ENCODE measurements at regions not wholly inside any gene's neighbourhood (a gene's known extent, or its start where the extent isn't known, plus 50 kb on each side); places are given as distances from the start of the nearest gene placed in this dataset.

DNA sequence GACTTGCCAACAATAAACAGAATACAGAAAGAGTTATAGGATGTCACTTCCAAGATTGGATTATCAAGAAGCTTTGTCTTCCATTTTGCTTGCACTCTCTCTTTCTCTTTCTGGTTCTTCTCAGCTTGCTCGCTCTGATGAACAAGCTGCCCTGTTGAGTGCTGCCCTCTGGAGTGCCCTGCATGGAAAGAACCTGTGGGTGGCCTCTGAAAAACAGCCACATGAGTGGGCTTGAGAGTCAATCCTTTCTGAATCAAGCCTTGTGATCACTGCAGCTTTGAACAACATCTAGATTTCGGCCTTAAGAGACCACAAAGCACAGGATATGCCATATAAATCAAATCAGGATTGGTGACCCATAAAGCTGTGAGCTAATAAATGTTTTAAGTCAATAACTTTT is 185.1 kb downstream of the KIF2B start:
- no peak for DNase-seq (ENCODE audit: low read depth in 2 of 2)

DNA sequence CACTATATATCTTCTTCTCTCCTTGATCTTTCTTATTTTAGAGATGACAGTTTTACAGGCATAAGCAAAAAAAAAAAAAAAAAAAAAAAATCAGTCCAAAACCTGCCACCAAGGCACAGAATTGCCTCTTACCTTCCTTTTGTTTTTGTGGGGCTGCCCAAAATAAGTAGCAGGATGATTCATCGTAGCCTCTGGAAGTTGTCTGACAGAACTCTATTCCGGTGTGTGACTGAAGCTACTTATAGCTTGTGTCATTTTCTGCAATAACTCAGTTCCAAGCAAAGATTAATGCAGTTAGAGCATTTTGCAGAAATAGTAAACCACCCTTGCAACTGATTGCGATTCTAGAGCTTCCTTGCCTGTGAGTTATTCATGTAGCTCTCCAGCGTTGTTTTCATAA is 186.8 kb downstream of the KIF2B start:
- no peak for DNase-seq (ENCODE audit: low read depth in 2 of 2)

DNA sequence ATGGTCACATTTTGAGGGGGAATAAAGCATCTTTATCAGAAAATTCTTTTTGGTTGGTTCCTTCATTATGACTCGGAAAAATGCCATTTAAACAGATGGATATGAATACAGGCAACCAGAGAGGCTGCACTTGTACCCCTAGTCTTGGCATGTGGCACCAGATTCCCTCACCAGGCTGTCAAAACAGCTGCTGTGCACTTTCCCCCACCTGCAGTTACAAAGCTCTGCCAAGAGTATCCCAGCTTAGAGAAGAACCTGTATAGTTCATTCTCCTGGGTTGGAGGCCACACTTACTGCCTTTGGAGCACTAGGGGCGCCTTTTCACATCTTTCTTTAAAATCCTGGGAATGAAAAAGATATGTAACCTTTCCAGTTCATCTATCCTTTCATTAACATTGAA is 190.3 kb downstream of the KIF2B start:
- no peak for DNase-seq (ENCODE audit: low read depth in 2 of 2)

DNA sequence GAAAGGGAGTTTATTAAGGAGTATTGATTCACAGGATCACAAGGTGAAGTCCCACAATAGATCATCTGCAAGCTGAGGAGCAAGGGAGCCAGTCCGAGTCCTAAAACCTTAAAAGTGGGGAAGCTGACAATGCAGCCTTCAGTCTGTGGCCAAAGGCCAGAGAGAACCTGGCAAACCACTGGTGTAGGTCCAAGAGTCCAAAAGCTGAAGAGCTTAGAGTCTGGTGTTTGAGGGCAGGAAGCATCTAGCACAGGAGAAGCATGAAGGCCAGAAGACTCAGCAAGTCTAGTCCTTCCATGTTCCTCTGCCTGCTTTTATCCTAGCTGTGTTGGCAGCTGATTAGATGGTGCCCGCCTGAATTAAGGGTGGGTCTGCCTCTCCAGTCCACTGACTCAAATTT is 193.0 kb downstream of the KIF2B start:
- no peak for DNase-seq (ENCODE audit: low read depth in 2 of 2)

DNA sequence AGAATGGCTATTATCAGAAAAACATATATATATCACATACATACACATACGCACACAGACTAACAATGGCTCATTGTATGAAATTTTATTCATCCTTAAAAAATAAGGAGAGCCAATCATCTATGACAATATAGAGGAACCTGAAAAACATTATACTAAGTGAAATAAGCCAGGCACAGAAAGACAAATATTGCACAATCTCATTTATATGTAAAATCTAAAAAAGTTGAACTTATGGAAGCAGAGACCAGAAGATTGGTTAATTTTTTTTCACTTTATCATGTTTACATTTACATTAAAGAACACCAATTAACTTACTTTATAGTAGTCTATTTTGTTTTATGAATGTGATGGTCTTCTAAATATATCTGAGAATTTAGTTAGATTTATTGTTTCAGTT is 198.7 kb downstream of the KIF2B start:
- no peak for DNase-seq (ENCODE audit: low read depth in 2 of 2)

DNA sequence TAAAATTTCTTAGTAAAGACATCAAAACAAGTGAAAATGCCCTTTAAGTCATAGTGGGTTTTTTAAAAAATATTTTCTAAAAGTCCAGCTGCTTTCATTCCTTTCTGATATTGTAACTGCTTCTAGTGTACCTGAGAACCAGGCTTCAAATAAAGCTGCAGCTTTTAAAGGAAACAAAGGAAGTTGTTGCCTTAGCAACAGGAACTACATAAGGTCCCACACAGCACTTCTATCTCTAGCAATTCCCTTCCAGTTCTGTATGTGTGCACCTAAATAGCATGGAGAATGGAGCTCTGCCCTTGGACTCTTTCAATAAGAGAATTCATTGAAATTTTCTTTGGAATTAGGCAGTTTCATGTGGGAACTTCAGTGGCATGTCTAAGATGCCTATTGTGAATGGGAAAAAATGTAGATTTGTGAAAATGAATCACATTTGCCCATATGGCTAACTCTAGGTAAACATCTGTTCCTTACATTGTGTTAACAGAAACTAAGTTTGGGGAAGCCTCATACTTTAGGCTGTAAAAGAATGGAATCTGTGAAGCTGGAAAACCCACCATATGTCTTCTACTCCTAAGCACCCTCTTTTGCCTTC is 206.4 kb downstream of the KIF2B start:
- no peak for DNase-seq (ENCODE audit: low read depth in 2 of 2)

DNA sequence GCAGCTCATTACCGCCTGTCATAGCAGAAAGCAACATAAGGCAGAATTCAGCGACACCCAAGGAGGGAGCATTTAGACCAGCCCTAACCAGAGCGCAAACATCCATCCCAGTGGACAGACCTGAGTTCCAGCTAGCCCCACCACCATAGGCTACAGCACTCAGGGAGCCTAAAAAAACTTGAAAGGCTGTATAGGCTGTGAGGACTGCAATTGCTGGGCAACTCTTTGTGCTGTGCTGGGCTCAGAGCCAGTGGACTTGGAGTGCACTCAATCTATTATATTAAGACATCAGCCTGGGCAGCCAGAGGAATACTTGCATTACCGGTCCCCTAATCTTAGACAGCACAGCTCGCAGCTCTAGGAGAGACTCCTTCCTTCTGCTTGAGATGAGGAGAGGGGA is 207.3 kb downstream of the KIF2B start:
- DNase-seq (ENCODE audit: low read depth in 2 of 2), result no peak

DNA sequence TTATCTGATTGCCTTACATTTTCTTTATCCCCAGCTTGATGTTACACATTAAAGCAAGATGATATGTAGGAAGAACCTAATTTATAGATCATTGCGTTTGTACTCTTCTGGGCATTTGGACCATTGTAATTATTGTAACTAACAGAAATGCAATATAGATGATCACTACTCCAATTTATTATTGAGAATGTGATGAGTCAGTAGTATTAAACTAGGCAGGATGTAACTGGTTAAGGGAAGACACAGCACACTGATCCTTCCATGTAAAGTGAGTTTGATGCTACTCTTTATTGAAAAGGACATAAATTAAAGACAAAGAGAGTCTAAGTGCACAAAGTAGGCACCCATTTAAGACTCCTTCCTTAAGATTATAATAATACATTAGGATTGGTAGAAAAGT is 223.8 kb downstream of the KIF2B start:
- DNase-seq (ENCODE audit: low read depth in 2 of 2), result no peak

DNA sequence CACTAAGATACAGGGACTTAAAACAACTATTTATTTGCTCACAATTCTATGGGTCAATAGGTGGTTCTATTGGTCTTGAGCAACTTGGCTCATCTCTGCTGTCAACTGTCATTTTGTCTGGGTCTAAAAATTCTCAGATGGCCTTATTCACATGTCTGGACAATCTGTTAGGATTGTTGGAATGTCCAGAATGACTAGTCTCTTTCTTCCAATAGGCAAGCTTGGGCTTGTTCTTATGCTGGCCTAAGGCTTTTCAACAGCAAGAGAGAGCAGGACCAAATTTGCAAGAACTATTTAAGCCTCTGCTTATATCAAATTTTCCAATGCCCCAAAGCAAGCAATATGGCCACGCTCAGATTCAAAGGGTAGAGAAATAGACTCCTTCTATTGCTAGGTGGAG is 240.9 kb downstream of the KIF2B start:
- no peak for DNase-seq (ENCODE audit: low read depth in 2 of 2)

DNA sequence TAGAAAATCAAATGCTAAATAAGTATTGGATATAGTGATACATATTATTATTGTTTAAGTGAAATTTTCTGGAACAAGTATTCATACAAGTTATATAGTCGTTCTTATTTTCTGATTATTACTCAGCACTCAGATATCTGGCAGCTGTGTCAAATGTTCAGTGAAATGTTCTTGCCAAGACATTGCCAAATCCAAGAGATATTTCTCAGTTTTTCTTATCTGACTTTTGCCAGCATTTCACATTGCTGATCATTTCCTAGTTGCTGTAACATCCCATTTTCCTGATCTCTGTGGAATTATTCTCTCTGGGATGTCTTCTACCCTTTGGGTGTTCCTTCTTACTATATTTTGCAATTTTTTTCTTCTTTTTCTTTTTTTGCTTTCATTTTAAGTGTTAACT is 262.3 kb downstream of the KIF2B start:
- no peak for DNase-seq (ENCODE audit: low read depth in 2 of 2)

DNA sequence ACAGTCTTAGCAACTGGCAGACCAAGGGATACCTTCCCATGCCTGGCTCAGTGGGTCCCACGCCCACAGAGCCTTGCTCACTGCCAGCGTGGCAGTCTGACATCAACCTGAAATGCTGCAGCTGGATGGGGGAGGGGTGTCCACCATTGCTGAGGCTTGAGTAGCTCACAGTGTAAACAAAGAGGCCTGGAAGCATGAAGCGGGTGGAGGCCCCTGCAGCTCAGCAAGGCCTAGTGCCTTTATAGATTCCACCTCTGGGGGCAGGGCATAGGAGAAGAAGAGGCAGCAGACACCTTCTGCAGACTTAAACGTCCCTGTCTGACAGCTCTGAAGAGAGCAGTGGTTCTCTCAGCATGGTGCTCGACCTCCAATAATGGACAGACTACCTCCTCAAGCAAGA is 263.2 kb downstream of the KIF2B start:
- DNase-seq (ENCODE audit: low read depth in 2 of 2), result no peak

DNA sequence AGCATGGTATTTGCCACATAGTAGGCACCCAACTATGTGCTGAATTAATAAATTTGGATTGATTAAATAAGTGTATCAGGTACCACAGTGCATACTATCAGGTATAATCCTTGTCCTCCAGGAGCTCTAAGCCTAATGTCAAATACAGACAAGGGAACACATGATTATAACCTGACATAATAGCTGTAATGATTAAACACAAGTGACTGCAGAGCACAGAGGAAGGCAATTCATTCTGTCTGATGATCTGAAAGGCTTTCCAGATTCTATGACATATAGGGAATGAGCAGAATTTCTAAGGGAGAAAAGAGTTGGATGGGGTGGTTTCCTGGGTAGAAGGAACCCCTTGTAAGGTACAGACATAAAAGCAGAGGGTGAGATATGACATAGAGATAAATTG is 273.5 kb downstream of the KIF2B start:
- no peak for DNase-seq (ENCODE audit: low read depth in 2 of 2)

DNA sequence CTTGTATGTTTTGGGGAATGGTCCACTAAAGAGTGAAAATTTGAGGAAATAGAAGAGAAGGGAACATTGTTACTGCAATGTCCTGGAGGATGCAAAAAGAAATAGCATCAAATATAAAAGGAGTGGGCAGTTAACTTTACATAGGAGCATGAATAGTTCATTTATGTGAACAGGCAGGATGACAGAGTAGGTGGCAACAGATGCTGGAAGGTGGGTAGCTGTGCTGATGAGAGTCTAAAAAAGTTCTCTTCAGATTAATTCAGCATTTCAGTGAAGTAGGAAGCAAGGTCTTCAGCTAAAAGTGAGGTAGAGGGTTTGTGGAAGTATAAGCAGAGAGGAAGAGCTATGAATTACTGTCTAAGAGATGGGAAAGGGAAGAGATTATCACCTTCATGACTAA is 276.5 kb downstream of the KIF2B start:
- DNase-seq (ENCODE audit: low read depth in 2 of 2), result no peak

DNA sequence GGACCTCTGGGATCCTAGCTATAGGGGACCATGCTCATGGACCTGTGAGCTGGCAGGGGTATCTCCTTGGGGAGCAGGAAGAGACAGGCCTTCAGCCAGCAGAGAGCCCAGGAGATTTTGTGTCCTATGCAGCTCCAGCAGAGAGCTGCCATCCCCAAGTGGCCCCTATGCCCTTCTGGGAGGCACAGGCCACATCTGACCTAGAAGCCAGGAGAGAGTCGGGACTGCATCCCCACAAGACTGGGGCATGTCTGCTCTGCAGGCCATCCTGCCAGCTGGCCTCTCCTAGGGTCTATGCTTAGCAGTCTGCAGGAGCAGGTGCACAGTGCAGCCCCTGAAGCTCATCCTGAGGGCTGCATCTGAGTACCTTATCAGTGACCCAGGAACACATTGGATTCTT is 279.5 kb downstream of the KIF2B start:
- DNase-seq (ENCODE audit: low read depth in 2 of 2), result no peak

DNA sequence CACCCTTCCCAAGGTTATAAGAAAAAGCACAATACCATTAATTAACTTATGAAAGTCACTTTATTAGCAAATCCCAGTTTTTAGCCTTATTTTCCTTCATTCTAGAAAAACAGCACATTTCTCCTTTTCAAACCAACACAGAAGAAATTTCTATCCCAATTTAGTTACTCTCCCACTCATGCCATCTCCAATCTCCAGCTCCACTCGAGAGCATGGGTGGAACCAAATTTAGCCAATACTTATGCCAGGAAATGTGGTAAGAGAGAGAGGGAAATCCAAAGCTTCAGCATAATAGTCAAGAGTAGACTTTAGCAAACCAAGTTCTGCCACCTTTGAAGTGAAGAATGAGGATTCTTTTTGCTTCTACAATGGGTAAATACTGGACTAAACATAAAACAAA is 288.8 kb downstream of the KIF2B start:
- no peak for DNase-seq (ENCODE audit: low read depth in 2 of 2)

DNA sequence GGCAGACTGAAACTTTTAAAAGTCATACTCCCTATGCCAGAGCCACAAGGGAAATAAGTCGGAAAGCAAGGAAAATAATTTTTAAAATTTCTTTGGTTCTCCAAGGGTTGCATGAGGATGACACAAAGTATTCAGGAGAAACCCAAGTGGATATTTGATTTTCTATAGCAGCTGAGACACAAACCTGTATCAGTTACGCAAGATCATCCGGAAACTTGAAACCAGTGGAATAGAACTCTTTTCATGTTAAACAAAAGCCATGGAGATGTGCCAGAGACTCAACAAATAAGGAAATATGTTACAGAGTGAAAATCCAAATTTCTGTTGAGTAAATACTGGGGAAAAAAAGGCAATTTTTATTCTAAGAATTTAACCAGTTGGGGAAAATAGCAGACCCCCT is 294.7 kb downstream of the KIF2B start:
- DNase-seq (ENCODE audit: low read depth in 2 of 2), result no peak

DNA sequence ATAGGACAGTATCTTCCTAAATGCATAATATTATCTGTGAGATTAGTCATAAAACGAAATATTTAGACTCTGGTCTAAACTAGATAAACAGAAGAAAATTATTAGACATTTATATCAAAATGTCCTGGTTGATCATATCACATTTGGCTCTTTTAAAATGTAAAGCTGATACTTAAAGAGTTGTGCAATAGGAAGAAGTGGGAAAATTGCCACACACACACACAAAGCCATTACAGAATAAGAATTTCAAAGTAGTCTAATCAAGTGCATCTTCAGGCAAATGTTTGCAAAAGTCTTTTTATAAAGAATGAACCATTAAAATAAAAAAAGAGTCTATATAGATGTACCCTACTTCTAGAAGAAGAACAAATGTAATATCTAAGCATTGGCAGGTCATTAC is 301.7 kb downstream of the KIF2B start:
- DNase-seq (ENCODE audit: low read depth in 2 of 2), result no peak

DNA sequence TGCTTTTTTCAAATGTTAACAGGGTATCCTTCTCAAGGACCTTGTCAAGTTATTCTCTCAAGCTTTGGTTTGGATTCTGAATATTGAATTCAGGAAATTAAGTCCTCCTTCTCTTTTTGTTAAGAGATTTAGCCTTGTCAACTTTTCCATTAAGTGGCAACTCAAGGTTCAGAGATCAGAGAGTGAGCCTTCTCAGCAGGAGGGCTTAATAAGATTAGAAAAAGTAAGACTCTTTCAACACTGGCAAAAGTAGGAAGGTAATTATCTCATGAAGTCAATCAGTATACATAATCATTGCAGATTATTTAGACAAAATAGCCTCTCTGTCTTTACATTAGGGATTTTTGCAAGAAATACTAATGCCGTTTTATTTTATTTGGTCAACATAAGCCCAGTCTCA is 330.7 kb downstream of the KIF2B start:
- no peak for DNase-seq (ENCODE audit: low read depth in 2 of 2)

DNA sequence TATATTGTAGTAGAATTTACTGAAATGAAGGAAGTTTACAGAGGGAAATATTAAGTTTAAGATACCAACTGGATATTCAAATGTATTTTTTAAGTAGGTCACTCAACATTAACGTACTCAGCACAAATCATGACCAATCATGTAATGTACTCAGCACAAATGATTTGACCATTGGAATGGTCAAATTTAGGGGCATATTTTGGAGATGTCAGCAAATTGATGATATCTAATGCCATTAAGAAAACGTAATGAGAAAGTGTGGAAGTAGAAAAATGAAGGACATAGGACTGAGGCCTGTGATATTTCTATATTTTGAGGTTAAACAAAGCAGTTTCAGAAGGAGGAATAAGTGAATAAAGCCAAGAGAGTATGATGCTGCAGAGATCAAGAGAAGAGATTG is 334.8 kb downstream of the KIF2B start:
- no peak for DNase-seq (ENCODE audit: low read depth in 2 of 2)

DNA sequence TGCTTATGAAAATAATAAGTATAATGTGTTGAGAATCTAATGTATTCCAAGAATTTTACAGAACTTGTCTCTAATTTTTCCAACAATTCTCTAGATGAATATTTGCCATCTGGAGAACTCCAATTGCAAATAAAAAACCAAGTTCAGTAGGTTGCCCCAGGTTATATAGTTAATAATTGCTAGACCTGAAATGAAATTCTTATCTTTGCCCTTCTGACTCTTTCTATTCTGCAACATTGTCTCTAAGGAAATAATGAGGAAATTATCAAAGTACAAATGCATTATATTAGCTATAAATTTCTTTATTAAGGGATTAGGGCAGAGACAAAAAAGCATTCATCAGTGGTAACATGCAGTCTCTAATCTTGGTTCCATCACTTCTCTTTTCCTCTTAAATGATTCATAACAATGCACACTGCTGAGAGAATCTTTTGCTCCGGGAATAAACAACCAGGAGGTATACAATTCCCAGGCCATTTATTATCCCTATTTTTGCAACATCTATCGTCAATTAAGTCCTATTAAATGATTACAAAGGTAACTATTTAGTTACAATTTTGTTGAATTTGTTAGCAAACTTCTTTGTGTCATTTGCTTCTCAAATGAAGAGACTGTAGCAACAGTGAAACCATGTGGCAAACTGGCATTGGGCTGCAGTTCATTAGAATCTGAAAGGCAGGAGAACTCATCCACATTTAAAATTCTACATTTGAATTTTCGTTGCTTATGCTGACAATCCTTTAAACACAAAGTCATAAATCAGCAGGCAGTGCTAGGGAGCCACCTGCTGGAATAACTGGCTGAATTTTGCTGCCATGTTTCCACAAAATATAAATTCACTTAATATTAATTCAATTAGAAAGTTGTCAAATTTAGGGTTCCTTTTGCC is 349.6 kb downstream of the KIF2B start:
- no peak for DNase-seq (ENCODE audit: low read depth in 2 of 2)

DNA sequence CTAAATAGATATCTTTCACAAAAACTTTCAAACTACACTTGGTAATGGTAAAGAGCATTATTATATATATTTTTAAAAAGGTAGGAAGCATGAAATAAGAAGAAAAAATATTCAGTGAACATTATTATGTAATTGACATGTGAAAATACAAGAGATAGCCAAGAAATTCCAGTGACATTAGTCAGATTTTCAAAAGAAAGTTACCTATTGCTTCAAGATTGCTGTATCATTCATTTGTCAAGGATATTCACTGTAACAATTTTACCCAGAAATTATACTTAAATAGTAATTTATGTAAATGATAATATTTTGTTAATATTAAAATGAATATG is 350.2 kb downstream of the KIF2B start:
- DNase-seq (ENCODE audit: low read depth in 2 of 2), result no peak

DNA sequence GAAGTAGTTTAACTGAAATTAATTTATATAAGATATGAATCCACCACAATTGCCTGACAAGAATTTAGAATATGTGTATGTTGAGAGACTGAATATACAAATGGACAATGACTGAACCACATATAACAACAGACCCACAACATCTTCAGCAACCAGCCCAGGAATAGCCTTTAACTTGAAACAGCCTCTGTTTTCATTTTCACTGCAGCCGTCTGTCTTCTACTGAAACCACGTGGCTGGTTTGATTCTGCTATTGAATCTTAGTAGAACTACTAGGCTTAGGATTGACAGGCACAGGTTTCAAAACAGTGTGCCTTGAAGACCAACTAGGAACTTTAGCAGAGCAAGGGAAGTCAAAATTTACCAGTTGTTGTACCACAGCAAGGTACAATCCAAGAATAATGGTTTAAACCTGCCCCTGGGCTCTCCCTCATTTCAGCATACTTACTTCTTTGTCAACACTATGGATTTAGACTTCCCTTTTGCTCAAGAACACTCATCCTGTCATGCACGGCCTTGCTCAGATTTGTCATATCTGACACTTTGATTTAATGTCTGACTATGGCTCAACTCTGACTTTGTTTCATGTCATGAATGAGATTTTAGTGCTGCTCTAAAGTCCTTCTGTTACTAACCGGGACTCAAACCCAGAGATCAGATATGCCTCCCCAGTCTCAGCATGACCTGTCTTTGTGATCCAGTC is 355.0 kb downstream of the KIF2B start:
- no peak for DNase-seq (ENCODE audit: low read depth in 2 of 2)

DNA sequence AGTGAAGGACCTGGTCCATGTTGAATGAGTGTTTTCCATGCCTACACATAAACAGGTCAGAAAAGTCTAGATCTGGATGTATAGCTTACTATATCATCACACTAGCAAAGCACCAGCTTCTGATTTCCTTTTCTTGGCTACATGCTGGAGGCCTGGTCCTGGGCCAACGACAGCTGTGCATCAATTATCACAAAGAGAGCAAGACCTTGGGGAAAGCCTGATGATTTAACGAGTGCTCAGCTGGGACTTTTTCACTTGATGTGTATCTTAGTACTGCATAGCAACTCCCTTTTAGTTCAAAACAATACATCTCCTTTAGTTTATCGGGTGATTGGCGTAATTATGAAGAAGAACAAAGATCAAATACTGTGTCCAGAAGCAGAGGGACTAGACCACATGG is 358.2 kb downstream of the KIF2B start:
- no peak for DNase-seq (ENCODE audit: low read depth in 2 of 2)

Data from fibroblast of skin of left biceps (primary cell).